ENCODE measurements at regions not wholly inside any gene's neighbourhood (a gene's known extent, or its start where the extent isn't known, plus 50 kb on each side); places are given as distances from the start of the nearest gene placed in this dataset.
"Not testable (repeated sequence)": the region's sequence is repeated elsewhere in the genome, so short reads cannot be mapped to it uniquely, and the experiment has no call there.

GRCh38 chr13:50382951-50383350, 367.7 kb downstream of the KCNRG start:
- Histone ChIP-seq H3K36me3 (ENCODE audit: control insufficient read depth in 1 of 2, insufficient read depth in 2 of 2, low read length in 2 of 2) (no peaks in the 10 kb centered on the region), H3K4me3 (ENCODE audit: low read depth in 1 of 2, low read length in 2 of 2) (no peak overlapping the region), H3K27me3 (ENCODE audit: low read depth, low read length) (no peaks in the 10 kb centered on the region), H3K4me1 (ENCODE audit: control insufficient read depth in 1 of 2, insufficient read depth in 2 of 2, low read length in 2 of 2) (peaks cover 0 to 3% of the 10 kb centered on the region in 2 donors), H3K27ac (ENCODE audit: low read length) (no peak overlapping the region), H3K9me3 (ENCODE audit: control insufficient read depth in 1 of 2, low read length in 2 of 2) (peaks cover 3 to 4% of the 10 kb centered on the region in 2 donors)

GRCh38 chr13:50384724-50385123, 369.5 kb downstream of the KCNRG start:
- Histone ChIP-seq H3K36me3 (ENCODE audit: control insufficient read depth in 1 of 2, insufficient read depth in 2 of 2, low read length in 2 of 2) (no peaks in the 10 kb centered on the region), H3K4me1 (ENCODE audit: control insufficient read depth in 1 of 2, insufficient read depth in 2 of 2, low read length in 2 of 2) (peaks cover 3 to 5% of the 10 kb centered on the region in 2 donors), H3K27me3 (ENCODE audit: low read depth, low read length) (no peaks in the 10 kb centered on the region), H3K27ac (ENCODE audit: low read length) (no peak overlapping the region), H3K4me3 (ENCODE audit: low read depth in 1 of 2, low read length in 2 of 2) (no peak overlapping the region), H3K9me3 (ENCODE audit: control insufficient read depth in 1 of 2, low read length in 2 of 2) (peaks cover 3 to 4% of the 10 kb centered on the region in 2 donors)

- no peaks in the 10 kb centered on the region for H3K36me3 ChIP-seq (ENCODE audit: control insufficient read depth in 1 of 2, insufficient read depth in 2 of 2, low read length in 2 of 2)
- H3K9me3 ChIP-seq (ENCODE audit: control insufficient read depth in 1 of 2, low read length in 2 of 2), result no peaks in the 10 kb centered on the region
- no peaks in the 10 kb centered on the region for H3K27me3 ChIP-seq (ENCODE audit: low read depth, low read length)
- no peak overlapping the region for H3K27ac ChIP-seq (ENCODE audit: low read length)
- H3K4me3 ChIP-seq (ENCODE audit: low read depth in 1 of 2, low read length in 2 of 2), result no peak overlapping the region
- H3K4me1 ChIP-seq (ENCODE audit: control insufficient read depth in 1 of 2, insufficient read depth in 2 of 2, low read length in 2 of 2), result peaks cover 3 to 12% of the 10 kb centered on the region in 2 donors
Measured at GRCh38 chr13:50386541-50387050, 371.4 kb downstream of the KCNRG start.

- Histone ChIP-seq H3K4me3 (ENCODE audit: low read depth in 1 of 2, low read length in 2 of 2) (no peak overlapping the region), H3K27me3 (ENCODE audit: low read depth, low read length) (no peaks in the 10 kb centered on the region)
Measured at GRCh38 chr13:50387051-50387581, 371.9 kb downstream of the KCNRG start.

GRCh38 chr13:50388481-50388880, 373.2 kb downstream of the KCNRG start:
- Histone ChIP-seq H3K27ac (ENCODE audit: low read length) (no peak overlapping the region), H3K27me3 (ENCODE audit: low read depth, low read length) (no peaks in the 10 kb centered on the region), H3K36me3 (ENCODE audit: control insufficient read depth in 1 of 2, insufficient read depth in 2 of 2, low read length in 2 of 2) (no peaks in the 10 kb centered on the region), H3K9me3 (ENCODE audit: control insufficient read depth in 1 of 2, low read length in 2 of 2) (no peaks in the 10 kb centered on the region), H3K4me1 (ENCODE audit: control insufficient read depth in 1 of 2, insufficient read depth in 2 of 2, low read length in 2 of 2) (peaks cover 3 to 12% of the 10 kb centered on the region in 2 donors), H3K4me3 (ENCODE audit: low read depth in 1 of 2, low read length in 2 of 2) (no peak overlapping the region)

More at GRCh38 chr13:50387051-50387581, 371.9 kb downstream of the KCNRG start:
- H3K36me3 ChIP-seq (ENCODE audit: control insufficient read depth in 1 of 2, insufficient read depth in 2 of 2, low read length in 2 of 2), result no peaks in the 10 kb centered on the region
- peaks cover 3 to 12% of the 10 kb centered on the region in 2 donors for H3K4me1 ChIP-seq (ENCODE audit: control insufficient read depth in 1 of 2, insufficient read depth in 2 of 2, low read length in 2 of 2)
- no peaks in the 10 kb centered on the region for H3K9me3 ChIP-seq (ENCODE audit: control insufficient read depth in 1 of 2, low read length in 2 of 2)
- no peak overlapping the region for H3K27ac ChIP-seq (ENCODE audit: low read length)

- Histone ChIP-seq H3K9me3 (ENCODE audit: control insufficient read depth in 1 of 2, low read length in 2 of 2) (no peaks in the 10 kb centered on the region), H3K4me3 (ENCODE audit: low read depth in 1 of 2, low read length in 2 of 2) (no peak overlapping the region), H3K27ac (ENCODE audit: low read length) (no peak overlapping the region), H3K4me1 (ENCODE audit: control insufficient read depth in 1 of 2, insufficient read depth in 2 of 2, low read length in 2 of 2) (peaks cover 3 to 12% of the 10 kb centered on the region in 2 donors), H3K36me3 (ENCODE audit: control insufficient read depth in 1 of 2, insufficient read depth in 2 of 2, low read length in 2 of 2) (no peaks in the 10 kb centered on the region), H3K27me3 (ENCODE audit: low read depth, low read length) (no peaks in the 10 kb centered on the region)
Measured at GRCh38 chr13:50389726-50390125, 374.5 kb downstream of the KCNRG start.

- Histone ChIP-seq H3K27me3 (ENCODE audit: low read depth, low read length) (no peaks in the 10 kb centered on the region), H3K27ac (ENCODE audit: low read length) (no peak overlapping the region), H3K4me1 (ENCODE audit: control insufficient read depth in 1 of 2, insufficient read depth in 2 of 2, low read length in 2 of 2) (peaks cover 3 to 12% of the 10 kb centered on the region in 2 donors), H3K4me3 (ENCODE audit: low read depth in 1 of 2, low read length in 2 of 2) (no peak overlapping the region), H3K9me3 (ENCODE audit: control insufficient read depth in 1 of 2, low read length in 2 of 2) (no peaks in the 10 kb centered on the region), H3K36me3 (ENCODE audit: control insufficient read depth in 1 of 2, insufficient read depth in 2 of 2, low read length in 2 of 2) (no peaks in the 10 kb centered on the region)
Measured at GRCh38 chr13:50390503-50391248, 375.4 kb downstream of the KCNRG start.

GRCh38 chr13:50392977-50393376, 377.7 kb downstream of the KCNRG start:
- H3K4me3 ChIP-seq (ENCODE audit: low read depth in 1 of 2, low read length in 2 of 2), result no peak overlapping the region
- H3K27ac ChIP-seq (ENCODE audit: low read length), result no peak overlapping the region
- peaks cover 0 to 12% of the 10 kb centered on the region in 2 donors for H3K4me1 ChIP-seq (ENCODE audit: control insufficient read depth in 1 of 2, insufficient read depth in 2 of 2, low read length in 2 of 2)
- no peaks in the 10 kb centered on the region for H3K27me3 ChIP-seq (ENCODE audit: low read depth, low read length)
- H3K9me3 ChIP-seq (ENCODE audit: control insufficient read depth in 1 of 2, low read length in 2 of 2), result no peaks in the 10 kb centered on the region
- H3K36me3 ChIP-seq (ENCODE audit: control insufficient read depth in 1 of 2, insufficient read depth in 2 of 2, low read length in 2 of 2), result no peaks in the 10 kb centered on the region

GRCh38 chr13:50393628-50394027, 378.4 kb downstream of the KCNRG start:
- Histone ChIP-seq H3K9me3 (ENCODE audit: control insufficient read depth in 1 of 2, low read length in 2 of 2) (no peaks in the 10 kb centered on the region), H3K27me3 (ENCODE audit: low read depth, low read length) (no peaks in the 10 kb centered on the region), H3K36me3 (ENCODE audit: control insufficient read depth in 1 of 2, insufficient read depth in 2 of 2, low read length in 2 of 2) (no peaks in the 10 kb centered on the region), H3K4me3 (ENCODE audit: low read depth in 1 of 2, low read length in 2 of 2) (no peak overlapping the region), H3K4me1 (ENCODE audit: control insufficient read depth in 1 of 2, insufficient read depth in 2 of 2, low read length in 2 of 2) (peaks cover 0 to 12% of the 10 kb centered on the region in 2 donors), H3K27ac (ENCODE audit: low read length) (no peak overlapping the region)

GRCh38 chr13:50396001-50396400, 380.8 kb downstream of the KCNRG start:
- H3K4me1 ChIP-seq (ENCODE audit: control insufficient read depth in 1 of 2, insufficient read depth in 2 of 2, low read length in 2 of 2), result no peaks in the 10 kb centered on the region
- H3K36me3 ChIP-seq (ENCODE audit: control insufficient read depth in 1 of 2, insufficient read depth in 2 of 2, low read length in 2 of 2), result no peaks in the 10 kb centered on the region
- no peaks in the 10 kb centered on the region for H3K9me3 ChIP-seq (ENCODE audit: control insufficient read depth in 1 of 2, low read length in 2 of 2)
- no peaks in the 10 kb centered on the region for H3K27me3 ChIP-seq (ENCODE audit: low read depth, low read length)
- no peak overlapping the region for H3K4me3 ChIP-seq (ENCODE audit: low read depth in 1 of 2, low read length in 2 of 2)
- H3K27ac ChIP-seq (ENCODE audit: low read length), result no peak overlapping the region

- H3K36me3 ChIP-seq (ENCODE audit: control insufficient read depth in 1 of 2, insufficient read depth in 2 of 2, low read length in 2 of 2); H3K4me3 ChIP-seq (ENCODE audit: low read depth in 1 of 2, low read length in 2 of 2); H3K4me1 ChIP-seq (ENCODE audit: control insufficient read depth in 1 of 2, insufficient read depth in 2 of 2, low read length in 2 of 2); H3K9me3 ChIP-seq (ENCODE audit: control insufficient read depth in 1 of 2, low read length in 2 of 2); H3K27ac ChIP-seq (ENCODE audit: low read length); H3K27me3 ChIP-seq (ENCODE audit: low read depth, low read length): not testable (repeated sequence)
Measured at GRCh38 chr13:50396618-50397017, 381.4 kb downstream of the KCNRG start.

All from muscle layer of duodenum (tissue), 2 donors.